OCI-LY1 (cell line): ENCODE measurements at regions not wholly inside any gene's neighbourhood (a gene's known extent, or its start where the extent isn't known, plus 50 kb on each side); places are given as distances from the start of the nearest gene placed in this dataset.

ENCODE experiments used
- EZH2 ChIP-seq: fragments of 200-600 bp; sonication (generic), shearing (Covaris generic); IDR thresholded peaks from 2 replicates; pipeline ENCODE4 v1.8.0; 2017; ENCODE audit warnings: borderline replicate concordance, mixed run types, mild to moderate bottlenecking, antibody characterized with exemption, low read length, moderate library complexity, mixed read lengths
- TF ChIP-seq, protein P1 (sequence below): fragments of 200-600 bp; sonication (generic), shearing (Covaris generic); IDR thresholded peaks from 2 replicates; pipeline ENCODE4 v1.5.1; 2017; ENCODE audit warnings: mild to moderate bottlenecking, antibody characterized with exemption, low read length, moderate library complexity, mixed read lengths

DNA sequence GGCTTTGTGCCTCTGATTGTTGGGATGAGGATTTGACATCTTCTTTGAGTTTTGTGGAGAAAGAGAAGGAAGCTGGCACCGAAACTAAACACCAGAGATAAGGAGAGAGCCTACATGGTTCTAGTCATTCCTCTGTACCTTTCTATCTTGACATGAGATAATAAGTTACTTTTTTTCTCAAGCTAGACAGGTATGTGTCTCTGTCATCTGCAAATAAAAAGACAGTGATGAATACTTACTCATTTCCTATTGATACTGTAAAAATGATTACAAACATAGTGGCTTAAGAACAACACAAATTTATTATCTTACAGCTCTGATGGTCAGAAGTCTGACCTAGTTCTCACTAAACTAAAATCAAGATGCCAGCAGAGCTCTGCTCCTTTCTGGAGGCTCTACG, 1391.2 kb downstream of the STIM2 start:
- TF ChIP-seq, protein P1, sequence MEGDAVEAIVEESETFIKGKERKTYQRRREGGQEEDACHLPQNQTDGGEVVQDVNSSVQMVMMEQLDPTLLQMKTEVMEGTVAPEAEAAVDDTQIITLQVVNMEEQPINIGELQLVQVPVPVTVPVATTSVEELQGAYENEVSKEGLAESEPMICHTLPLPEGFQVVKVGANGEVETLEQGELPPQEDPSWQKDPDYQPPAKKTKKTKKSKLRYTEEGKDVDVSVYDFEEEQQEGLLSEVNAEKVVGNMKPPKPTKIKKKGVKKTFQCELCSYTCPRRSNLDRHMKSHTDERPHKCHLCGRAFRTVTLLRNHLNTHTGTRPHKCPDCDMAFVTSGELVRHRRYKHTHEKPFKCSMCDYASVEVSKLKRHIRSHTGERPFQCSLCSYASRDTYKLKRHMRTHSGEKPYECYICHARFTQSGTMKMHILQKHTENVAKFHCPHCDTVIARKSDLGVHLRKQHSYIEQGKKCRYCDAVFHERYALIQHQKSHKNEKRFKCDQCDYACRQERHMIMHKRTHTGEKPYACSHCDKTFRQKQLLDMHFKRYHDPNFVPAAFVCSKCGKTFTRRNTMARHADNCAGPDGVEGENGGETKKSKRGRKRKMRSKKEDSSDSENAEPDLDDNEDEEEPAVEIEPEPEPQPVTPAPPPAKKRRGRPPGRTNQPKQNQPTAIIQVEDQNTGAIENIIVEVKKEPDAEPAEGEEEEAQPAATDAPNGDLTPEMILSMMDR, result no peak
- no peak for TF ChIP-seq EZH2
